Natural killer cell (primary cell): ENCODE measurements at regions not wholly inside any gene's neighbourhood (a gene's known extent, or its start where the extent isn't known, plus 50 kb on each side); places are given as distances from the start of the nearest gene placed in this dataset.

Experiments used
- ATAC-seq, 3 donors: fragments of 150-1000 bp in 2 of 3; fragments of 200-7000 bp in 1 of 3; cut with Tn5 transposase; 1 replicate in 1 of 3; 2 replicates in 2 of 3; pipeline ENCODE4 v1.10.0; 2021; ENCODE audit warnings: mild to moderate bottlenecking in 2 of 3, moderate library complexity in 2 of 3
- DNase-seq, 2 donors: peaks; one replicate each; pipeline versions ENCODE4 v3.0.0 to v3.0.0-alpha.2; 2013 to 2021; ENCODE audit warnings: mixed read lengths in 1 of 2
- H3K27ac ChIP-seq: one replicate; pipeline ENCODE4 v1.5.1; 2013; ENCODE audit warnings: mild to moderate bottlenecking, low read length
- H3K27me3 ChIP-seq: one replicate; pipeline ENCODE4 v1.6.1; 2013; ENCODE audit warnings: low read length; ENCODE audit not compliant: control insufficient read depth, insufficient read depth
- H3K36me3 ChIP-seq: one replicate; pipeline ENCODE4 v1.6.1; 2013; ENCODE audit warnings: low read length; ENCODE audit not compliant: control insufficient read depth, insufficient read depth
- H3K4me1 ChIP-seq: one replicate; pipeline ENCODE4 v1.6.1; 2013; ENCODE audit warnings: low read length; ENCODE audit not compliant: control insufficient read depth, insufficient read depth
- H3K4me3 ChIP-seq: one replicate; pipeline ENCODE4 v1.5.1; 2013; ENCODE audit warnings: low read length
- H3K9me3 ChIP-seq: one replicate; pipeline ENCODE4 v1.6.1; 2013; ENCODE audit warnings: low read length; ENCODE audit not compliant: control insufficient read depth, insufficient read depth
- H3K27ac Mint-ChIP-seq, 2 donors: one replicate each; pipeline ENCODE4 v1.8.0; 2022; ENCODE audit warnings: mild to moderate bottlenecking in 2 of 2, mixed read lengths in 2 of 2, moderate library complexity in 1 of 2
- H3K27me3 Mint-ChIP-seq, 2 donors: one replicate each; pipeline ENCODE4 v1.8.0; 2022; ENCODE audit warnings: low read depth in 2 of 2, mixed read lengths in 2 of 2
- H3K36me3 Mint-ChIP-seq: one replicate; pipeline ENCODE4 v1.8.0; 2022; ENCODE audit warnings: mixed read lengths
- H3K4me1 Mint-ChIP-seq, 2 donors: one replicate each; pipeline ENCODE4 v1.8.0; 2022; ENCODE audit warnings: mixed read lengths in 2 of 2
- H3K4me3 Mint-ChIP-seq: one replicate; pipeline ENCODE4 v1.8.0; 2022; ENCODE audit warnings: mild to moderate bottlenecking, moderate library complexity, mixed read lengths
- H3K9me3 Mint-ChIP-seq, 2 donors: one replicate each; pipeline ENCODE4 v1.8.0; 2022; ENCODE audit warnings: mixed read lengths in 2 of 2
- CTCF ChIP-seq: fragments of 200-600 bp; IDR thresholded peaks from one replicate; pipeline ENCODE4 v1.8.0; 2022; ENCODE audit warnings: antibody characterized with exemption
- WGBS: methylation state at CpG from one replicate; pipeline ENCODE4 v1.1.7; 2013; ENCODE audit warnings: missing lambda C conversion rate; ENCODE audit not compliant: insufficient coverage; 5-methylcytosine and 5-hydroxymethylcytosine counted together
- intact Hi-C: fragments of 100-400 bp; cut with micrococcal nuclease; formaldehyde crosslinking; loops from one replicate; pipeline ENCODE4 v1.14.2; 2022

DNA sequence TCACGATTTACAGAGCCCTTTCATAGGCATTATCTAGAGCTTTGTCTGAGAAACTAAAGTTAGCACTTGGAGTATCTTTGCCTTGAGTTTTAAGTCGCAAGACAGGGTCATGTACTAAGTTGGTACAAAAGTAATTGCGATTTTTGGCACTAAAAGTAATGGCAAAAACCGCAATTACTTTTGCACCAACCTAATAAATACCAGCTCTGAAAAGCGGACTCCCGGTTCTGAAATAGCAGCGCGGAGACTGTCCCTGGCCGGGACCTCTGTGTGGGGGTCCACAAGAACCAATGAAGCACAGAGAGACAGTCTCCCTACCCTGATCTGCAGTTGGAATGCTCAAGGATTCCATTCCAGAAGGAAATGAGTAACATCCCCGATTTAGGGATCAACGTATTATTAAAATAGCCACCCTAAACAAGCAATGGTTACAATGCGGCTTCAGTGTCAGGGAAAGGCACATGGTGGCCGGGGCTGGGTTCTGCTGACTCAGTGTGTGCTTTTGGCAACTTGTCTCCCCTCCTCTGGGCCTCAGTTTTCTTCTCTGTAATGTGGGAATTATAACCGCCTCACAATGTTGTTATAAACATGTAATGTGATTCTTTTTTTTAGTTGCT lies 150.3 kb upstream of the MCTP2 start:
- DNase-seq = no peak
- peaks cover 0 to 9% of the 10 kb centered on the region in 2 donors for H3K4me1 Mint-ChIP-seq
- H3K36me3 Mint-ChIP-seq = no peaks in the 10 kb centered on the region
- intact Hi-C loops = no loop called here
- ATAC-seq = no peak
- H3K9me3 ChIP-seq = no peaks in the 10 kb centered on the region
- H3K4me1 ChIP-seq = peaks cover 5% of the 10 kb centered on the region
- no peak for TF ChIP-seq CTCF
- WGBS = 93% methylated on average over 13 of the region's 14 CpGs
- no peak overlapping the region for H3K4me3 Mint-ChIP-seq
- H3K27ac Mint-ChIP-seq = no peak overlapping the region
- H3K27me3 Mint-ChIP-seq = peaks cover 8 to 18% of the 10 kb centered on the region in 2 donors
- no peak overlapping the region for H3K27ac ChIP-seq
- H3K9me3 Mint-ChIP-seq = no peaks in the 10 kb centered on the region
- no peak overlapping the region for H3K4me3 ChIP-seq
- no peaks in the 10 kb centered on the region for H3K27me3 ChIP-seq
- H3K36me3 ChIP-seq = no peaks in the 10 kb centered on the region

- Mint-ChIP-seq H3K36me3 (no peaks in the 10 kb centered on the region), H3K4me1 (peaks cover 0 to 9% of the 10 kb centered on the region in 2 donors), H3K27ac (no peak overlapping the region), H3K4me3 (no peak overlapping the region), H3K27me3 (peaks cover 8 to 16% of the 10 kb centered on the region in 2 donors), H3K9me3 (no peaks in the 10 kb centered on the region)
- H3K4me1 ChIP-seq = peaks cover 5% of the 10 kb centered on the region
- H3K36me3 ChIP-seq = no peaks in the 10 kb centered on the region
- 56% methylated on average over 6 of the region's 8 CpGs for WGBS
- no peak overlapping the region for H3K27ac ChIP-seq
- H3K27me3 ChIP-seq = no peaks in the 10 kb centered on the region
- TF ChIP-seq CTCF = no peak
- DNase-seq (peak in 1 of 2 donors; percentile 4), ATAC-seq (peak in 1 of 3 donors; percentile 48)
- intact Hi-C loops = no loop called here
- no peak overlapping the region for H3K4me3 ChIP-seq
- H3K9me3 ChIP-seq = no peaks in the 10 kb centered on the region
Measured at GRCh38 chr15:94080416-94080815, 150.9 kb upstream of the MCTP2 start.

- intact Hi-C loops = no loop called here
- TF ChIP-seq CTCF = no peak
- 99% methylated on average over 4 of the region's 4 CpGs for WGBS
- H3K36me3 Mint-ChIP-seq = no peaks in the 10 kb centered on the region
- DNase-seq (no peak), ATAC-seq (no peak)
- Histone ChIP-seq H3K4me1 (peaks cover 5% of the 10 kb centered on the region), H3K27ac (no peak overlapping the region), H3K27me3 (no peaks in the 10 kb centered on the region), H3K36me3 (no peaks in the 10 kb centered on the region), H3K9me3 (no peaks in the 10 kb centered on the region), H3K4me3 (no peak overlapping the region)
- peaks cover 0 to 9% of the 10 kb centered on the region in 2 donors for H3K4me1 Mint-ChIP-seq
- H3K27me3 Mint-ChIP-seq = peaks cover 10 to 11% of the 10 kb centered on the region in 2 donors
- H3K9me3 Mint-ChIP-seq = no peaks in the 10 kb centered on the region
- no peak overlapping the region for H3K27ac Mint-ChIP-seq
- no peak overlapping the region for H3K4me3 Mint-ChIP-seq
Measured at GRCh38 chr15:94079968-94080367, 151.4 kb upstream of the MCTP2 start.

DNA sequence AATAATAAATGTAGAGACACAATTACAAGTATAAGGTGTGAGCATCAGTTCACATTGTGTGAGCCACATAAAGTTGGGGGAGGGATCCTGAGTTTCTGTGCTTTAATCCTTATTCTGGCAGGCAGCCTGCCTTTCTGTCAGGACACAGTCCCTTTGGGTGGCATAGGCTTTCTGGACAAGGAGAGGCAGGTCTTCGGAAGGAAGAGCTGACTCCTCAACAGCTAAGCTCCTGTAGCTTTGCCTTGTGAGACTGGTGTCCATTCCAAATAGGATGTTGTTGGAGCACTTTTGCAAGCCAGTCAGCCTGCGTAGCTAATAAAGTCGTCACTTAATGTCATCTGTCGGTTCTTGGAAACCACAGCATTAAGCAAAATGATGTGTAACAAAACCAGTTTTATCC lies 151.9 kb upstream of the MCTP2 start:
- H3K9me3 Mint-ChIP-seq = no peaks in the 10 kb centered on the region
- Histone ChIP-seq H3K27ac (no peak overlapping the region), H3K9me3 (no peaks in the 10 kb centered on the region), H3K36me3 (no peaks in the 10 kb centered on the region), H3K4me1 (peaks cover 5% of the 10 kb centered on the region), H3K4me3 (no peak overlapping the region), H3K27me3 (no peaks in the 10 kb centered on the region)
- H3K36me3 Mint-ChIP-seq = no peaks in the 10 kb centered on the region
- no peak for TF ChIP-seq CTCF
- ATAC-seq (no peak), DNase-seq (no peak)
- H3K4me3 Mint-ChIP-seq = no peak overlapping the region
- H3K4me1 Mint-ChIP-seq = peaks cover 0 to 9% of the 10 kb centered on the region in 2 donors
- intact Hi-C loops = no loop called here
- H3K27ac Mint-ChIP-seq = no peak overlapping the region
- H3K27me3 Mint-ChIP-seq = peaks cover 7 to 12% of the 10 kb centered on the region in 2 donors
- 95% methylated on average over 4 of the region's 4 CpGs for WGBS
